OCI-LY7 (cell line): ENCODE measurements at regions not wholly inside any gene's neighbourhood (a gene's known extent, or its start where the extent isn't known, plus 50 kb on each side); places are given as distances from the start of the nearest gene placed in this dataset.

Experiments
- EZH2phosphoT487 ChIP-seq: fragments of 200-600 bp; sonication (generic); IDR thresholded peaks from 2 replicates; pipeline ENCODE4 v1.6.1; 2018; ENCODE audit warnings: low read depth, borderline replicate concordance, mild to moderate bottlenecking, mixed run types, antibody characterized with exemption, low read length, moderate library complexity, mixed read lengths
- TF ChIP-seq, protein P1 (sequence below): fragments of 200-600 bp; sonication (generic); conservative IDR thresholded peaks from 2 replicates; pipeline ENCODE4 v1.5.1; 2014; ENCODE audit warnings: mild to moderate bottlenecking, antibody characterized with exemption, low read length, moderate library complexity, mixed read lengths

DNA sequence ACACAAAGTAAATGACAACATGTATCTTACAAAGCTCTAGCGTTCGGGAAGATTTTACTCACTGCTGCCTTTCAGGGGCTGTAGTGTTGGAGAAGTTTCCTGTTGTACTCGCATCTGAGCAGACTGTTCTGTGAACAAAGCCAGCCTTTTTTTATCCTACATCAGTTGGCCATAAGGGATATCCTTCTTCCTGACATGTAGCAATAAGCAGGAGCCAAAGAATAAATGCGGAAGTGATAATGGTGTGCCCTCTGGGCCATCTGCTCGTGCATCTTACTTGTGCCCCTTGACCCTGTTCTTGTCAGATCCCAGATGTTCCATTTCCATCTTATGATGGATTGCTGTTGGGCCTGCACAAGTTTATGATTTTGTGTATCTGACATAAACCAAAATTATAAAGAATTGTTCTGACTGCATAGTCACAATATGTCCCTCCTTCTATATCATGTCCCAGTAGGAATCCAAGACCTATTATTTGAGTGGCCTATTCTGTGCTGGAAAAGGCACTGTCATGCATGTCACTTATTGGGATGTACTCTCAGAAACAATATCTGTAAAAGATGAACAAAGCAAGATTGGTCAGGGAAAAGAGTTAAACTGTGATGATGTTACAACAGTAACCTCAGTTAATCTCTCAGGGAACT lies 631.3 kb downstream of the NSUN3 start:
- TF ChIP-seq, protein P1, sequence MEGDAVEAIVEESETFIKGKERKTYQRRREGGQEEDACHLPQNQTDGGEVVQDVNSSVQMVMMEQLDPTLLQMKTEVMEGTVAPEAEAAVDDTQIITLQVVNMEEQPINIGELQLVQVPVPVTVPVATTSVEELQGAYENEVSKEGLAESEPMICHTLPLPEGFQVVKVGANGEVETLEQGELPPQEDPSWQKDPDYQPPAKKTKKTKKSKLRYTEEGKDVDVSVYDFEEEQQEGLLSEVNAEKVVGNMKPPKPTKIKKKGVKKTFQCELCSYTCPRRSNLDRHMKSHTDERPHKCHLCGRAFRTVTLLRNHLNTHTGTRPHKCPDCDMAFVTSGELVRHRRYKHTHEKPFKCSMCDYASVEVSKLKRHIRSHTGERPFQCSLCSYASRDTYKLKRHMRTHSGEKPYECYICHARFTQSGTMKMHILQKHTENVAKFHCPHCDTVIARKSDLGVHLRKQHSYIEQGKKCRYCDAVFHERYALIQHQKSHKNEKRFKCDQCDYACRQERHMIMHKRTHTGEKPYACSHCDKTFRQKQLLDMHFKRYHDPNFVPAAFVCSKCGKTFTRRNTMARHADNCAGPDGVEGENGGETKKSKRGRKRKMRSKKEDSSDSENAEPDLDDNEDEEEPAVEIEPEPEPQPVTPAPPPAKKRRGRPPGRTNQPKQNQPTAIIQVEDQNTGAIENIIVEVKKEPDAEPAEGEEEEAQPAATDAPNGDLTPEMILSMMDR: no peak
- TF ChIP-seq EZH2phosphoT487: no peak
